Right lobe of liver (tissue), 4 donors: ENCODE measurements at regions not wholly inside any gene's neighbourhood (a gene's known extent, or its start where the extent isn't known, plus 50 kb on each side); places are given as distances from the start of the nearest gene placed in this dataset.

Source experiments
- POLR2A ChIP-seq: fragments of 450-650 bp; IDR thresholded peaks from one replicate; pipeline ENCODE4 v1.6.1; 2017; ENCODE audit warnings: antibody characterized with exemption, mild to moderate bottlenecking
- TF ChIP-seq, protein P1 (sequence below), 4 donors: fragments of 200-600 bp in 3 of 4; fragments of 450-650 bp in 1 of 4; IDR thresholded peaks; one replicate each; pipeline versions ENCODE4 v1.5.1 to v1.8.0; 2016 to 2022; ENCODE audit warnings: antibody characterized with exemption in 4 of 4, mild to moderate bottlenecking in 2 of 4
- donor health status: DM: no; HTN: no; CAD: no.
- donor health status: DM: no; HTN: no; CAD: no.
- donor health status: DM: no; HTN: yes; CAD: no.

DNA sequence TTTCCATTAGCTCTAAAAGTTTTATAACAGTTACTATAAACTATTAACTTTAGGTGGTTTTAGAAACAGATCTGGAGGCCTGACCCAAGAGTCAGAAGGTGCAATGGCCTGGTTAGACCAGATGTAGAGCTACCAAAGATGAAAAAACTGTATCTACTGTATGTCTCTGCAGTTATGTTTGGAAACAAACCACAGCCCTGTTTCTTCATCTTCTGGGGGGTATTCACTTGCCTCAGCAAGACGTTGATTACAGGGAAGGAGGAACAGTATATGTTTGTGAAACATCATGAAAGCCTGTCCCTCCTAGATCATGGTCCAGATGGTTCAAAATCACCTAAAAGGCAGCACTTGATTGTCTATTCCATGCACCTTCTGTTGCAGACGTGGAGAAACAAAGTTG is 220.2 kb downstream of the SUCLG1 start:
- TF ChIP-seq, protein P1, sequence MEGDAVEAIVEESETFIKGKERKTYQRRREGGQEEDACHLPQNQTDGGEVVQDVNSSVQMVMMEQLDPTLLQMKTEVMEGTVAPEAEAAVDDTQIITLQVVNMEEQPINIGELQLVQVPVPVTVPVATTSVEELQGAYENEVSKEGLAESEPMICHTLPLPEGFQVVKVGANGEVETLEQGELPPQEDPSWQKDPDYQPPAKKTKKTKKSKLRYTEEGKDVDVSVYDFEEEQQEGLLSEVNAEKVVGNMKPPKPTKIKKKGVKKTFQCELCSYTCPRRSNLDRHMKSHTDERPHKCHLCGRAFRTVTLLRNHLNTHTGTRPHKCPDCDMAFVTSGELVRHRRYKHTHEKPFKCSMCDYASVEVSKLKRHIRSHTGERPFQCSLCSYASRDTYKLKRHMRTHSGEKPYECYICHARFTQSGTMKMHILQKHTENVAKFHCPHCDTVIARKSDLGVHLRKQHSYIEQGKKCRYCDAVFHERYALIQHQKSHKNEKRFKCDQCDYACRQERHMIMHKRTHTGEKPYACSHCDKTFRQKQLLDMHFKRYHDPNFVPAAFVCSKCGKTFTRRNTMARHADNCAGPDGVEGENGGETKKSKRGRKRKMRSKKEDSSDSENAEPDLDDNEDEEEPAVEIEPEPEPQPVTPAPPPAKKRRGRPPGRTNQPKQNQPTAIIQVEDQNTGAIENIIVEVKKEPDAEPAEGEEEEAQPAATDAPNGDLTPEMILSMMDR (IDR thresholded peaks at IDR 0.05) = no peak
- TF ChIP-seq POLR2A = no peak
